ENCODE measurements at regions not wholly inside any gene's neighbourhood (a gene's known extent, or its start where the extent isn't known, plus 50 kb on each side); places are given as distances from the start of the nearest gene placed in this dataset.

DNA sequence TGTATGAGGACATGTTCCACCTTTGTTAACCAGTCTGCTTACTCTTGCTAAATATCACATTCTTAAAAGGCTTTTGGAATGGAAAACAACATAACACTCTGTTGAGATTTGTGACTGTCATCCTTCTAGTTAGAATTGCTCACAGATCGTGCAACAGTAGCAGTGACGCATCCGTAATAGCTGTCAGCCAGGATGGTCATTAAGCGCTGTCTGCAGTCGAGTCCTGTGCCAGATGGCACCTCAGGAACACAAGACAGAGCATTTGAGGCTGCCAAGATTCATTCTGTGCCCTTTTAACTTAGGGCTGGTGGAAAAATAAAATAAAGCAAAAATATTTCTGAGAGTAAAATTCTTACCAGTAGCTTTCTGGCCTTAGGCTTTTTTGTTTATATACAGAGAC lies 348.6 kb downstream of the ANKRD7 start:
- DNase-seq: no peak

DNA sequence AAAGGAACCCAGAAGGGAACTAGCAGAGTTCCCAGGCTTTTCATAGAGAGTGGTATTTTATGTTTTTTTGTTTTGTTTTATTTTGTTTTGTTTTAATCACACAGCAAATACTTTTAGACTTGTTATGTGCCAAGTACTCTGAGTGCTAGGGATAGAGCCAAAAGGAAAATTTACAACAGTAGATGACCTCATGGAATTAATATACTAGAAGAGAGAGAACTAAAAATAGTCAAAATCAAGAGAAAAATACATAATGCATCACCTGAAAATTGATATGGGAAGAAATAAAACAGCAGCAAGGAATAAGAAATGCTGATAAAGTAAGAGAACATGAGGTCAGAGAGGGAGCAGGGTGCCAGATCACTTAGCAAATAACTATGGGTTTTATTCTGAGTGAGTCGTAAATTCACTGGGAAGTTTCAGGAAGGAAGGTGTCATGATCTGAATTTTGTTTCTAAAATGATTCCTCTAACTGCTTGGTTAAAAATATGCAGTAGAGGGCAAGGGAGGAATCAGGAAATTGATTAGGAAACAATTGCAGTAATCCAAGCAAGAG lies 351.0 kb downstream of the ANKRD7 start:
- no peak for DNase-seq

DNA sequence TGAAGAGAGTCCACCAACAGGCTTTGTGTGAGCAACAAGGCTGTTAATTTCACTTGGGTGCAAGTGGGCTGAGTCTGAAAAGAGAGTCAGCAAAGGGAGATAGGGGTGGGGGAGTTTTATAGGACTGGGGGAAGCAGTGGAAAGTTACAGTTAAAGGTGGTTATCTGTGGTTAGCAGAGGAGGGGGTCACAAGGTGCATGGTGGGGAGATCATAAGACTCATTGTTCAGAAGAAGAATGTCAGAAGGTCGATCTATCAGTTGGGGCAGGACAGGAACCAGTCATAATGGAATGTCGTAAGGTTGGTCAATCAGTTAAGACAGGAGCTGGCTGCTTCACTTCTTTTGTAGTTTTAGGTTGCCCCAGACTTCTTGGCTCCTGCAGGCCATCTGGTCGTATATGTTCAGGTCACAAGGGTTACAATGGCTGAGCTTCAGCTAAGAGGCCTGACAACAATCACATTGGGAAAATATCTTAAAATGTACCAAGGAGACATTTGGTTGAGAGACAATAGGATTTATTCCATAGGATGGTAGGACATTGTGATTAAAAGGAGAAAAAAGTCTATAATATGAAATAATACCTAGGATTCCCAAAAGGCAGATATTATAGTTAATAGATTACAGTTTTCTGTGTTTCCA lies 356.4 kb downstream of the ANKRD7 start:
- no peak for DNase-seq

DNA sequence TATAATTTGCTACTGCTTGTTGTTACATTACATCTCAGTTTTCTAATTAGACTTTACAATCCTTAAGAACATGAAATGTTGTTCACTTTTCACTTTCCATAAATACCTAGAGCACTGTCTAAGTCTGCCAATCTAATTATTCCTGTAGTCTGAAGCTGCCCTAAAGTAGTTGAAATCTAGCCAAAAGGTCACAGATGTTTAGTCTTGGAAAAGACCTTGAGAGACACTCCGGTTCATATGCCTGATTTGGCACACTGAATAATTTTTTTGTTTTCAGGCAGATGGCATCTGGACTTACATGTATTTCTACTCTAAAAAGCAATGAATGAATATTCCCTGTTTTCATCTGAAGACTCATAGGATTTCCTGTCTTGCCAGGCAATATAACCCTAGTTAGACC lies 359.1 kb downstream of the ANKRD7 start:
- no peak for DNase-seq

DNA sequence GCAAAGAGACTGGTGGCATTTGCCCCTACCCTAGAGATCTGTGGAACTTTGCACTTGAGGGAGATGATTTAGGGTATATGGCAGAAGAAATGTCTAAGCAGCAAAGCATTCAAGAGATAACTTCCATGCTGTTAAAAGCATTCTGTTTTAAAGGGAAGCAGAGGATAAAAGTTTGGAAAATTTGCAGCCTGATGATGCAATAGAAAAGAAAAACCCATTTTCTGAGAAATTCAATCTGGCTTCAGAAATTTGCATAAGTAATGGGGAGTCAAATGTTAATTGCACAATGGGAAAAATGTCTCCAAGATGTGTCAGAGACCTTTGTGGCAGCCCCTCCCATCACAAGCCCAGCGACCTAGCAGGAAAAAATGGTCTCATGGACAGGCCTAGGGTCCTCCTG lies 361.7 kb downstream of the ANKRD7 start:
- DNase-seq: no peak

DNA sequence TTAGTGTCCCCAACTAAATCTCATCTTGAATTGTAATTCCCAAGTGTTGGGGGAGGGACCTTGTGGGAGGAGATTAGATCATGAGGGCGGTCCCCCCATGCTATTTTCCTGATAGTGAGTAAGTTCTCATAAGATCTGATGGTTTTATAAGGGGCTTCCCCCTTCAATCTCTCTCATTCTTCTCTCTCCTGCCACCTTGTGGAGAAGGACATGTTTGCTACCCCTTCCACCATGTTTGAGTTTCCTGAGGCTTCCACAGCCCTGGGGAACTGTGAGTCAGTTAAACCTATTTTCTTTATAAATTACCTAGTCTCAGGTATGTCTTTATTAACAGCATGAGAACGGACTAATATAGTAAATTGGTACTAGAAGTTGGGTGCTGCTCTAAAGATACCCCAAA lies 365.6 kb downstream of the ANKRD7 start:
- no peak for DNase-seq

DNA sequence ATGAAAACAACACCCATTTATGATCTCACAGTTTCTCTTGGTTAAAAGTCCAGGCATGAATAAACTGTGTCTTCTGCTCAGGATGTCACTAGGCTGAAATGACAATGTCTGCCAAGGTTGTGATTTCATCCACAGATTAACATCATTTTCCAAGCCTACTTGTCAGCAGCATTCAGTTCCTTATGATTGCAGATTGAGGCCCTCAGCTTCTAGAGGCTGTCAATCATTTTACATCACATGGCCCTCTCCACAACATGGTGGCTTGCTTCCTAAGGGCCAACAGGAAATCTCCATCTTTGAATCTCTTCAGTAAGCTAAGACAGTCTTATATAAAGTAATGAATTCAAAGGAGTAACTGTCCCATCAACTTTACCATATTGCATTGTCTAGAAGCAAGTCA lies 377.6 kb downstream of the ANKRD7 start:
- DNase-seq: no peak

DNA sequence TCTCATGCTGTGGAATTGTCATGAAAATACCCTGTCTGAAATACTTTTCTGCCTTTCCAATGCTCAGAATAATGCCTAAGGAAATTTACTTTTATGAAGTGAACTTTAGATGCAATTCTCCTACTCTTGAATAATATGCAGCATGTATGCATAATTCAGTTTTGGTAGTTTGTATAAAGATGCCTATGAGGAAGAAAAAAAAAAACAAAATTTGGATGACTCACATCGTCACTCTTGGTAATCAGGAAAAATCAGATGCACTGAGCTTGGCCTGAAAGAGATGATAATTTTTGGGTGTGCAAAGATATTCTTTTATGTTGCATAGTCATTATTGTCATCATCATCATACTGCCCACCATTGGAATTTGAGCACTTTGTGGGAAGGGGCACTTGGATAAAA lies 382.1 kb downstream of the ANKRD7 start:
- no peak for DNase-seq

DNA sequence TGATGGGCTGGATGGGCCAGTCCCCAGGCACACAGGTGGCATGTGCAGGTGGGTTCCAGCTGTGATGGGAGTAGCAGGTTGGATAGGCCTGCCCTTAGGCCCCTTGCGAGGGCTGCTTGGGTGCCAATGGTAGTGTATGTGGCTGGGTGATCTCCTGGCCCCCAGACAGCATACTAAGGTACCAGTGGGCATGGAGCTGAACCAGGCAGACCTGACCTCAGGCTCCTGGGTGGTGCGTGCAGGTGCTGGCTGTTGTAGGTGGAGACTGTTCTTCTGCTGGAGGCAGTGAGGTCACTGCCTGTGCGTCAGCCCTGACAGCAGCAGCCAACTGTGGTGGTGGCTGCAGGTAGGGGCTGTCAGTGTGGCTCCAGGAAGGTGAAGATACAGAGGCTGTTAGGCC lies 384.7 kb downstream of the ANKRD7 start:
- no peak for DNase-seq

DNA sequence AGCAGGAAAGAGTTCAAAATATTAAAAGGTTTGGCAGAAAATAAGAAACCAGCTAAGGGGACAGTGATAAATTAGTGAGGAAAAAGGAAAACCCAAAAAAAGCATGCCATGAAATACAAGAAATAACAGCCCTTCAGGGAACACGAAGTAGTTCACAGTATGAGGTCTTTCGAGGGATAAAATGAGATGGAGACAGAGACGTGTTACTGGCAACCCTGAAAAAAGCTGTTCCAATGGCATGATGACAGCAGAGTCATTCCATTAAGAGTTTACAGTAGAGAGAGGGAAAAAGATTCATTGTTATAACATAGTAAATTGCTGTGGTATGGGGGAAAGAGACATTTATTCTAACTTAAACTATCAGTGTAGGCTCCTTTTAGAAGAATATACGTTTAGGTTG lies 391.2 kb downstream of the ANKRD7 start:
- DNase-seq: no peak

DNA sequence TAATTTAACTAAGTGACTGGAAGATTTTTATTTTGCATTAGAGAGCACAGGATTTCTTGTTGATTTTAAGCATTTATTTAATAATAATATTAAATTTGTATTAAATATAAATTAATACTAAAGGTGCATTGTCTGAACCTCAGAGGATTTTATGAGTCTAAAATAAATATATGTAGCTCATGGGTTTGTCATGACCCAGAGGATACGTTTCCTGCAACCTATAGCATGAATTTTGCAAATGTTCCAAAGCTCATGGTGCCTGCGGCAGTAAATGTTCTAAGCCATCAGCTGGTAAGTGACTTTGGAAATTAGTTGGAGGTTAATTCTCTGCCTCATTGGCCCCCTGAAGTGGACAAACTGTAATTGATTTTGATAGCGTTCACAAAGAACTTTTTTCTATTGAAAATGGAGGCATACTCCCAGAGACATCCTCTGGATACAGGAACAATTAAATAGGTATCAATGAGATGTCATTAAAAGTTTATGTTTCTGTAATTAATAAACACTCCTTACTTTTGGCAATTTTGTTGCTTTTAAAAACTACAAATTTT lies 397.4 kb downstream of the ANKRD7 start:
- DNase-seq: no peak

DNA sequence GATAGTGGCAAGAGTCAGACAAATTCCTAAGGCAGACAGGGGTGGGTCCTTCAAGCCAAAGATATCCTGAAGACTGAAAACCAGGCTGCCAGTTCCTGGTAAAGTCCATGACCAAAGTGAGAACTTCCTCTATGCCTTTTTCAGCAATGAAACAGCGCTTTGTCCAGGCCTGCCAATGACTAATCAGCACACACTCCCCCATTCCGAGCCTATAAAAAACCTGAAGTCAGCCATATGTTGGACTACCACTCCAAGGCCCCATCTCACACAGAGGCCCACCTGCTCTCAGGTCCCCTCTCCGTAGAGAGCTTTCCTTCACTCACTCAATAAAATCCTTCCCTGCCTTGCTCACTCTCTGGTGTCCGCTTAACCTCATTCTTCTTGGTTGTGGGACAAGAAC lies 402.2 kb downstream of the ANKRD7 start:
- DNase-seq: no peak

DNA sequence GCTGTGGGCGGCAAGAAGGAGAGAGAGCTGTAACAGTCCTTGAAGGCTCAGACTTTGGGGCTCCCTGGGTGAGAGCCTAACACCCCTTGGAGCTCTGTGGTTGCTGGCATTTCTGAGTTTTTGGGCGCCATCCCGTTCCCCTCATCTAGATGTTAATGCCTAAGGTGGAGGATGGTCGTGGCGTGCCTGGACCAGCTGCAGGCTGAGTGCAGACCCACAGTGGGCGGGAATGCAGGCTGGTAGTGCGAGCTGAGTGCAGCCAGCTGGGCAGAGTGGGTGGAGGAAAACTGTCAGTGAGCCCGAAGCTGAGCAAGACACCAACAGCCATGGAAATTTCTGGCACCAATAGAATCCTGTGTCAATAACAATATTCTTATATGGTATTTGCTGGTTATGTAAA lies 403.0 kb downstream of the ANKRD7 start:
- no peak for DNase-seq

DNA sequence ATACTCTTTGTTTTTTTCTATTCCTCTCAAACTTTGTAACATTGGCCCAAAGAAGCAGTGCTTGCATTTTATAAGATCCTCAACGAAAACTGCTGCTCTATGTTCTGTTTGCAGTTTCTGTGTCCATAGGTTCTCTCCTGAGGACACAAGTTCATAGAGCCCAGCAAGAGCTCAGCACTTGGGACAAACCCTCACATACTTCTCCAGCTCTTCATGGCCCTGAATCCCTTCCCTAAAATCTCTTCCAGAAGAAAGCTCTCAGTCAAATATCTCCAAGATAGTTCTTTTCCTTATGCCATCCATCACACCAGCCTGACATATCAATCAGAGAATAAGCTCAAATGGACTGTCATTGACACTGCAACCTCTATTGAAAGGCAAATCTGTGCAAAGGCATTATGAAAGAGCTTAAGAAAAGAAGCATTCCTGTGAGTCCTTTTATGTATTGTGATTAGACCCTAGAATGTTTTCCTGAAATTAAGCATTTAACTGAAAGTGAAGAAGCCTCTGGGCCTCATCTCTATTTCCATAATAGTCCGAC lies 405.5 kb downstream of the ANKRD7 start:
- no peak for DNase-seq

DNA sequence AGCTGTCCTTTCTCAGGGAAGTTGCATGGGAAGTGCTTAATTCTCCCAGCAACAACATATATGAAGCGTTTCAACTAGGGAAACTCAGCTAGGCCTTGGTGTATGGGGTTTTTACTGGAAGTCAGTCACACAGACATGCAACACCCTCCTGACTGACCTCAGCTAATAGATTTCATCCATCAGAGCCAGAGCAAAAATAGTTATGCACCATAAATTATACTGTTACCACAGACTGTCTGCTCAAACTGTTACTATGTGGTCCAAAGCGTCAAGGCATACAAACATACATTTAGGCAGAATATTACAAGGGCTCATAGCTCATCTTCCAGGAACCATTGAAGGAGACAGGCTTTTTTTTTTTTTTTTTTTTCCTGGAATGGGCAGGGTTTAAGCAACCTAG lies 417.9 kb downstream of the ANKRD7 start:
- DNase-seq: no peak

DNA sequence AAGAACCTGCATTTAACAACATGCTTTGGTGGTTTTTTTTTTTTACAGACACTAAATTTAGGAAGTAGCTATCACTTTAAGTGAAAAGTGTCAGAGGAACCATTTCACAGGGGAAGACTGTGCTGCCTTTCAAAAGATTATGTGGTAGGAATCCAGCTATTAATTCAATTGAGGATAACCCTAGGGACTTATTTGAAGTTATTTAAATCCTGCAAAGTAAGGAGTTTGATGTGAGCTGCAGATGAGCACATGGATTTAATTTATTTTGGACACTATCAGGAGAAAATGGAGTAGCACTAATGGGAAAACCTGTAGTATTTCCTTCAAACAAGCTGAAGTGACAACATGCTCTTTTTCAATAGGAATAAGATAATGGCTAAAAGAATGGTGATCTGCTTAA lies 419.8 kb downstream of the ANKRD7 start:
- no peak for DNase-seq

DNA sequence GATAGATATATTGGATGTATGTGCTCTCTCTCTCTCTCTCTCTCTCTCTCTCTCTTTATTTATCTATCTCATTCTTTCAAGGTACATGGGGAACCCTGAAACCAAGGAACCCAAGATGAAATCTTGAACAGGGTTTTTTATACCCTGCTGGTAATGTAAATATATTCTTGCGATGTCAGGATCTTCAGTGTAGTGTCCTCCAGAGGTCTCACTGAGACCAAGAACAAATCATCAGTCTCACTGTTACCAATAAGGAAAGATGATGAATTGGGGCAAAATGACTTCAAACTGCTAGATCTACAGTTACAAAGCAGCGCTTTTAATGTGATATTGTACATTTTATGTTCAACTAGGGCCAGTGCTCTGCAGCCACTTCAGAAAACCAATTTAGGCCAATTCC lies 423.5 kb downstream of the ANKRD7 start:
- no peak for DNase-seq

DNA sequence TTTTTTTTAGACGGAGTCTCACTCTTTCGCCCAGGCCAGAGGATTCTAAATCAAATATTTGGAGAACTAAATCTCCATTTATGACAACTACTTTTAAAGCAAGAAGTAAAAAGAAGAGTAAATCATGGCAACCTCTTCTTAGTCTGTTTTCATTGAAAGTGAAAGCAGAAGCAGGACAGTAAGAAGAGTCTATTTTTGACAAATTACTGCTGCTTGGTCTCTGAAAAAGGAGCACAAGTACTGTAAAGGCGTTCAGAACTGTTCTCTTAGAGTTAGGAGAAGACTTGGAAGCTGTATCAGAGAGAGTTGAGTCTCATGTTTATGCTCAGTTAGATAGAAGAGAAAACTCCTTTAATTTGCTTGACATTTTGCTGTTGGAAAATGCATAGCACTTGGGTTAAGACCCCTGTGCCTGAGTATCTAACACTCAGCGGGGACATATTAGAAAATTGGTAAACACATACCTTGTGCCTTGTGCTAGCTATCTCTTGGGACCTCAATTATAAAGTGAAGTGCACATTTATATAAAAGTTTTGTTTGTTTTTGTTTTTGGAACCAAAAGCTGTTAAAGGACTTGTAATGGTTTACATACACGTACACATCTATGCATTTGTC lies 433.0 kb downstream of the ANKRD7 start:
- no peak for DNase-seq

DNA sequence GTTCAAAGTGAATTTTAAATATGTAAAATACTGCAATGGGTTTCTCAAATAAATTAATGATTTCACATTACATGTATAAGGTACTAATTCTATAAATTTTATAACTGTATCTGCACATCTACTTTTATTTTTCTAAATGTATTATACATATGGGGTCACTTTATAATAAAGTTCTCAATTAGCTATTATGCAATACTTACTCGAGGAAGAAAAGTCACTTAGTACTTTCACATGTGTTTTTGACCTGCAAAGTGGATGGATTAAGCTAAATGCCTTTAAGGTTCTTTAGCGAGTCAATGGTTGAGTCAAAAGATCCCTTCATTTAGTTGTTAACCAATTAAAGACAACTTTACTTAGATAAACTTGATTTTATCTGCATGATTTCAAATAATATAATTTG lies 437.8 kb downstream of the ANKRD7 start:
- DNase-seq: no peak

DNA sequence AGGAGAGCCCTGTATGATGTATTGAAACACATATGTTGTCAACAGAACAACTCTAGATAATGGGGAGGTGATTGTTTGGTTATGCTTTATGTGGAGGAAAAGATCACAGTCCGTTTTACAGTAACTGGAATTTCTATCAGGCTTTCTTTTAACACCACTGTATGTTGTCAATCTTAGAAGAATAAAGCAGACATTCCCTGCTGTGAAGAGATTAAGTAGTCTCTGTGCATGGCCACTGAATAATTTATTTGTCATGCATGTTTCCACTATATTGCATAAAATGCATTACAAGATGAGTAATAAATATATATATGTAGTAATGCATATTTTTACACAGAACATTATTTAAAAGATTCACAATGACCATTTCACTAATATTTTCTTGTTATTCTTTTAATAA lies 440.0 kb downstream of the ANKRD7 start:
- DNase-seq: no peak

DNA sequence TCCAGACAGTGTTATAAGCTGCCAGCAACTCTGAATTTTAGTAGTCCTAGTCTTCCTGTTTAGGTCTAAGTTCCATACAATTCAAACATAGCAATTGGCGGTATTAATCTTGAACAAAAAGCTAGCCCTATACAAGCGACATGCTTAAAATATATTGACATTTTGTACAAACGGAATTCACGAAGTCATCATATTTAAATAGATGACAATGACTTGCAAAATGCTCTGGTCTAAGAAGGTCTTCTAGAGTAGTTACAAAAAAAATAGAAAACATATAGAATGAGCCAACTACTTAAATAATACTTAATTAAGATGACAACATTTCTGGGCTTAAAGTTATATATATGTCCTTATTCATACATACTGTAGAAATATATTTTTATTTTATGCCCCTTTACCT lies 446.6 kb downstream of the ANKRD7 start:
- no peak for DNase-seq

DNA sequence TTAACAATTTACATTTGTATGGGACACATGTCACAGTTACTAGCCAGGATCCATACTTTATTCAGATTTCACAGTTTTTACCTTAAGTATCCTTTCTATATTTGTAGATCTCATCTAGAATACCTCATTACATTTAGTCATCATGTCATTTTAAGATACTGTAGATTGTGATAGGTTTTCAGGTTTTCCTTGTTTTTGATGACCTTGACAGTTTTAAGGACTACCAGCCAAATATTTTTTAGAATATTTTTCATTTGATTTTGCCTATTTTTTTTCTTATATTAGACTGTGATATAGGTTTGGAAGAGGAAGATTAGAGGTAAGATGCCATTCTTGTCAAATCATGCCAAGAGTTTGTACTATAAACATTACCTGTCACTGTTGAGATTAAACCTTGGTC lies 460.3 kb downstream of the ANKRD7 start:
- no peak for DNase-seq

DNA sequence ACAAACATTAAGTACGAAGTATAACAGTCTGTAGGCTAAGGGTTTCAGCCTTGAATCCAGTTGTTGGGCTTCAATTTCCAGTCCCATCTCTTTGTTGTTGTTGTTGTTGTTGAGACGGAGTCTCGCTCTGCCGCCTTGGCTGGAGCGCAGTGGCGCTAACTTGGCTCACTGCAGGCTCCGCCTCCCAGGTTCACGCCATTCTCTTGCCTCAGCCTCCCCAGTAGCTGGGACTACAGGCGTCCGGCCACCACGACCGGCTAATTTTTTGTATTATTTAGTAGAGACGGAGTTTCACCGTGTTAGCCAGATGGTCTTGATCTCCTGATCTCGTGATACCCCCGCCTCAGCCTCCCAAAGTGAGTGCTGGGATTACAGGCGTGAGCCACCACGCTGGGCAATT lies 464.9 kb downstream of the ANKRD7 start:
- DNase-seq: no peak

DNA sequence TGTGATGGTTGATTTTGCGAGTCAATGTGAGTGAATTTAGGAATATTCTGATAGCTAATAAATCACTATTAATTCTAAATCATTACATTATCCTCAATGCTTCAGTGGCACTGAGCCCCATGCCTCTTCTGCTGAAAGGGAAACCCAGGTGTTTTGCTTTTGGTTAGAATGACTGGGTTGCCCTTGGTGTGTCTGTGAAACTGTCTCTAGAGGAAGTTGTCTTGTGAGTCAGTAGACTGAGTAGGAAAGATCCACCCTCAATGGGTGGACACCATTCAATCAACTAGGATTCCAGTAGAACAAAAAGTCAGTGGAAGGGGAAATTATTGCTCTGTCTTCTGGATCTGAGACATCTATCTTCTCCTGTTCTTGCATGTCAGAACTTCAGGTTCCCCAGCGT lies 472.4 kb downstream of the ANKRD7 start:
- no peak for DNase-seq

All from left kidney (tissue), 1 donor.